H7 (cell line): ENCODE measurements at regions not wholly inside any gene's neighbourhood (a gene's known extent, or its start where the extent isn't known, plus 50 kb on each side); places are given as distances from the start of the nearest gene placed in this dataset.

Experiments
- DNase-seq: peaks from one replicate; pipeline ENCODE4 v3.0.0; 2012
- H3K27me3 ChIP-seq: 2 replicates; pipeline ENCODE4 v1.6.0; 2011; ENCODE audit warnings: mild to moderate bottlenecking, low read length; ENCODE audit not compliant: control insufficient read depth, insufficient read depth
- H3K36me3 ChIP-seq: replicated peaks from 2 replicates; pipeline ENCODE4 v1.5.1; 2011; ENCODE audit warnings: low read length; ENCODE audit not compliant: control insufficient read depth, insufficient read depth
- H3K4me3 ChIP-seq: 2 replicates; pipeline ENCODE4 v1.5.1; 2011; ENCODE audit warnings: low read depth, mild to moderate bottlenecking, control low read depth, low read length, moderate library complexity; ENCODE audit not compliant: insufficient read depth

- H3K4me3 ChIP-seq: no peak overlapping the region
- no peak for DNase-seq
- no peaks in the 10 kb centered on the region; the same call in 1 of the 2 replicates for H3K27me3 ChIP-seq
- no peaks in the 10 kb centered on the region for H3K36me3 ChIP-seq
These were observed 187.0 kb upstream of the RPL38 start for GRCh38 chr17:74016461-74016860.

GRCh38 chr17:74017466-74017865 lies 186.0 kb upstream of the RPL38 start:
- H3K4me3 ChIP-seq: no peak overlapping the region
- no peaks in the 10 kb centered on the region; the same call in 1 of the 2 replicates for H3K27me3 ChIP-seq
- H3K36me3 ChIP-seq: no peaks in the 10 kb centered on the region
- no peak for DNase-seq

- Histone ChIP-seq H3K27me3 (no peaks in the 10 kb centered on the region), H3K4me3 (no peak overlapping the region), H3K36me3 (no peaks in the 10 kb centered on the region)
- no peak for DNase-seq
These were observed 185.4 kb upstream of the RPL38 start for GRCh38 chr17:74018115-74018514.

DNA sequence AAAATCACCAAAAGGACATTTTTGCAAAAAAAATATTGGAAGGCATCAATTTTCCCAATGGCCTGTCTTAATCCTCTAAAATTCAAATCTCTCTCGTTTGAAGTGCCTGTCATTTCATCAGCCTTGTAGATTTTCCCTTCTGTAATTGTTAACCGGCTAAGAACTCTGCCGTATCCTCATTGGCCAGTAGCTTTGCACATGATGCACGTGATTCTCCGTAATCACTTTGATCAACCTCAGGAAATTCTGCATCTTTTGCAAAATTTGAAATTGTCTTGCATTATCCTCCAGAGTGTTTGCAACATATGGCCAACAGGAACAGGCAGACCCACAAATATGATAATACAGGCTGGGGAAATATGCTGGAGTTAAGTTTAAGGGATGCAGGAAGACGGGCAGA lies 184.2 kb upstream of the RPL38 start:
- no peaks in the 10 kb centered on the region for H3K27me3 ChIP-seq

GRCh38 chr17:74019860-74020259 lies 183.6 kb upstream of the RPL38 start:
- Histone ChIP-seq H3K27me3 (no peaks in the 10 kb centered on the region), H3K4me3 (no peak overlapping the region), H3K36me3 (no peaks in the 10 kb centered on the region)
- no peak for DNase-seq

More for the DNA sequence above, 184.2 kb upstream of the RPL38 start:
- no peak overlapping the region for H3K4me3 ChIP-seq
- DNase-seq: no peak
- H3K36me3 ChIP-seq: no peaks in the 10 kb centered on the region

DNA sequence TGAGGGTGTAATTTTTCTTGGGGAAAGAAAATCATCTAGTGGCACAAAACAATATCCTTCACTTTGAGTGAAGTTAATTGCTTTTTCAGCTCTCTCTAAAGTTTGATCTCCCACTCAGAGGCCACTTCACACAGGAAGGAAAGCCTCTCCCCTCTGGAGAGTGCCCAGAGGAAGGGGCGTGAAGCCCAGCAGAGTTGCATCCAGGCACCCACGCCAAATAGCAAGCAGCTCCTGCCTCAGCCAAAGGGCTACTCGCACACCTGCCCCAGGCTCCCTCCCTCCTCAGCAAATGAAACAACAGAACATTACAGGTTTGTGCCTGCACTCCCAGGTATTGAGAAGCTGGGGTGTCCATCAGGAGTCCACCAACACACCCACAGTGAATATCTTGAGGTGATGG lies 183.0 kb upstream of the RPL38 start:
- DNase-seq: no peak
- H3K4me3 ChIP-seq: no peak overlapping the region
- no peaks in the 10 kb centered on the region for H3K27me3 ChIP-seq
- H3K36me3 ChIP-seq: no peaks in the 10 kb centered on the region

- H3K27me3 ChIP-seq: no peaks in the 10 kb centered on the region
- DNase-seq: no peak
- H3K4me3 ChIP-seq: no peak overlapping the region
These were observed 178.5 kb upstream of the RPL38 start for GRCh38 chr17:74024871-74025531.

DNA sequence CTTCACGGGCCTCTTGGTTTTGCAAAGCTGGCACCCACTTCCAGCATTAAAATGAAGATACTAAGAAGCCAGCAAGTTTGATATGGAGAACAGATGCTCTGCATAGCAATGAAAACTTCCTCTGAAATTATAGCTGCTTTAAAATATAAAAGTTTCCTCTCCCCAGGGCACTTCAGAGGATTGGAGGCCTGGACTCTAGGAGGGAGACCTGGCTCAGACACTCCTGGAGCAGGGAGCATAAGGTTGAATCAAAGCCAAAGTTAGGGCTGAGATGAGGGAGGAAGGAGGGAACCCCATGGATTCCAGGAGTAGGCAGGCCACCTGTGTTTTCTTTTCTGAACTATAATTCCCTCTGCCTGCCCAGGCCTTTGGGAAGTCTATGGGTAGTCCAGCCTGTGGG lies 176.0 kb upstream of the RPL38 start:
- H3K4me3 ChIP-seq: no peak overlapping the region
- no peaks in the 10 kb centered on the region for H3K27me3 ChIP-seq
- no peaks in the 10 kb centered on the region for H3K36me3 ChIP-seq
- DNase-seq: no peak

More at GRCh38 chr17:74024871-74025531, 178.5 kb upstream of the RPL38 start:
- no peaks in the 10 kb centered on the region for H3K36me3 ChIP-seq

- Histone ChIP-seq H3K27me3 (no peaks in the 10 kb centered on the region), H3K4me3 (no peak overlapping the region), H3K36me3 (no peaks in the 10 kb centered on the region)
- DNase-seq: no peak
These were observed 174.9 kb upstream of the RPL38 start for GRCh38 chr17:74028354-74029116.

DNA sequence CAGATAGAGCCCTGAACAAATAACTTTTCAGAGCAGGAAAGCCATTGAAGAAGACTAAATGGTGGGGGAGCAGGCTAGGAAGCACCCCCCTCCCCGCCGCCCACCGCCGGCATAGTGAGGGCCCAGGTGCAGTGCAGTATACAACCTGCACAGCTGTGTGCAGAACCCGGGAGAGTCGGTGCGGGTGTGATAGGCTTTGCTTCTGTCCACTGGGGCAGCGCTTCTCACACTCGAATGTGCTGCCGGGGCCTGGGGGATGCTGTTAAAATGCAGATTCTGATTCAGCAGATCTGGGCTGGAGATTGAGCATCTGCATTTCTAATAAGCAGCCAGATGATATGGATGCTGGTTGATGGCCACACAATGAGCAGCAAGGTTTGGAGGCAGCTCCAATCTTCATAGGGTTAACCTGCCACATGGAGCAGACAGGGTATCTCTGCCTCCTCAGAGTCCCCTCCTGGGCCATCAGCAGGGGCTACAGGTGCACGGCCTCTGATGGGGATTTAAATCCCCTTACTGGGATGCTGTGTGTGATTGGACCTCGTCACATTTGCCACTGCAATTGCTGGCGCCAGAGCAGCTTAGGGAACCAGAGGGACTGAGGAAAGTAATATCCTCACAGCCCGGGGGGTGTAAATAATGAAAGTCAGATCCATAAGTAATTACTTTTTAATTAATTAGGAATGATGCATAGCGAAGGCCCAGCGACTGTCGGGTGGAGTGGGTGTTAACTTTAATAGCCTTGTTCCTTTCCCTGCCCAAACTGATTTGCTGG lies 172.0 kb upstream of the RPL38 start:
- Histone ChIP-seq H3K36me3 (no peaks in the 10 kb centered on the region), H3K4me3 (no peak overlapping the region), H3K27me3 (no peaks in the 10 kb centered on the region)
- DNase-seq: no peak

DNA sequence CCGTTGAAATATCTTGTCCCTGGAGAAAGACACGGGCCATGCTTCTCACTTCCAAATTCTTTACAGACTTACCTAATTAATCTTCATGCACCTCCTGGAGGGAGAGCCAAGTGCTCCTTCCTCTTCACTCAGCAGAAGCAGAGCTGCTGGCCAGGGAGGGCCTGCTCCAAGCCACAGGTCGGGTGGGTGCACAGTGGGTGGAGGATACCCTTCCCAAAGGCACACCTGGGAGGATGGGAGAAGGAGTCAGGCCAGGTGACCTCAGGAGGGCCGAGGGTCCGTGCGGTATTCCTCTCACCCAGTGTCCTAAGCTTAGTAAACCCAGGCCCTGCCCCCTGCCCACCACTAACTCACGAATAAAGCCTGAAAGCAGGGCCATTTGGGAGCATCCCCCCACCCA lies 171.3 kb upstream of the RPL38 start:
- Histone ChIP-seq H3K4me3 (no peak overlapping the region), H3K27me3 (no peaks in the 10 kb centered on the region), H3K36me3 (no peaks in the 10 kb centered on the region)
- DNase-seq: peak; percentile 50

- Histone ChIP-seq H3K27me3 (no peaks in the 10 kb centered on the region), H3K36me3 (no peaks in the 10 kb centered on the region), H3K4me3 (no peak overlapping the region)
- DNase-seq: no peak
These were observed 166.2 kb upstream of the RPL38 start for GRCh38 chr17:74037320-74037719.

GRCh38 chr17:74040291-74040690 lies 163.2 kb upstream of the RPL38 start:
- no peaks in the 10 kb centered on the region for H3K36me3 ChIP-seq
- no peak for DNase-seq
- no peaks in the 10 kb centered on the region for H3K27me3 ChIP-seq
- no peak overlapping the region for H3K4me3 ChIP-seq

- no peak for DNase-seq
- Histone ChIP-seq H3K27me3 (no peaks in the 10 kb centered on the region), H3K36me3 (no peaks in the 10 kb centered on the region), H3K4me3 (no peak overlapping the region)
These were observed 162.7 kb upstream of the RPL38 start for GRCh38 chr17:74040729-74041128.
